Heart left ventricle (tissue), 13 donors: ENCODE measurements at regions not wholly inside any gene's neighbourhood (a gene's known extent, or its start where the extent isn't known, plus 50 kb on each side); places are given as distances from the start of the nearest gene placed in this dataset.

Experiments
- CTCF ChIP-seq, 12 donors: fragments of 200-600 bp; sonication (generic) in 4 of 12; IDR thresholded peaks; one replicate each; pipeline versions ENCODE4 v1.5.0 to v1.8.0; 2018 to 2022; ENCODE audit warnings: antibody characterized with exemption in 12 of 12, mild to moderate bottlenecking in 5 of 12
- POLR2A ChIP-seq, 2 donors: fragments of 450-650 bp; IDR thresholded peaks; one replicate each; pipeline ENCODE4 v1.6.1; 2017; ENCODE audit warnings: antibody characterized with exemption in 2 of 2, mild to moderate bottlenecking in 2 of 2, moderate library complexity in 2 of 2
- donor health status: ischemic (EF 13 %, LVEDD 7.1; RV severe dilation, severe dysfunction).
- donor health status: DM: no; HTN: yes; CAD: no.
- donor health status: DM: no; HTN: no; CAD: no.
- donor health status: ischemic (EF 25% LVEDD 6.9; RV normal size, moderate dysfunction).
- donor health status: ischemic (EF 25% LVEDD 5.7; RV mildly dilated, moderate dysfunction).
- donor health status: ischemic (EF 35%, LVEDD 5.7; RV mildly dilated, moderate dysfunction).
- donor health status: nonischemic (EF 11% LVEDD 7.7; RV severe dilation, severe dysfunction).
- donor health status: DM: yes; HTN: yes; CAD: no.
- donor health status: PGD.
- donor health status: ischemic (EF 29% LVEDD 5.4; RV normal size, mild dysfunction).
- donor health status: nonischemic (EF 23%, LVEDD 6.1; RV moderate dilation, normal function).

- no peak for TF ChIP-seq CTCF (IDR thresholded peaks at IDR 0.05)
- TF ChIP-seq POLR2A (IDR thresholded peaks at IDR 0.05), result no peak
Observed at GRCh38 chr3:67305922-67306321, 307.8 kb downstream of the KBTBD8 start.
